Endothelial cell of umbilical vein (primary cell): ENCODE measurements at regions not wholly inside any gene's neighbourhood (a gene's known extent, or its start where the extent isn't known, plus 50 kb on each side); places are given as distances from the start of the nearest gene placed in this dataset.

Source experiments
- BruUV-seq: library from RNA; stranded (reverse); fragments of 400-500 nt; replicated peaks from 2 replicates; lab custom pipeline; 2021; lab: Mats Ljungman, UMichigan
- CTCF ChIA-PET: fragments of 300-600, 350-600 bp; sonication (Branson Sonifier 250); formaldehyde crosslinking; loops from one replicate; lab custom pipeline; 2021; ENCODE audit warnings: antibody characterized with exemption, inconsistent platforms; lab: Charles Lee
- POLR2A ChIA-PET: fragments of 300-600, 350-600 bp; sonication (Branson Sonifier 250); formaldehyde crosslinking; loops from one replicate; lab custom pipeline; 2021; ENCODE audit warnings: antibody characterized with exemption, inconsistent platforms; lab: Charles Lee
- DNase-seq: peaks from one replicate; pipeline ENCODE4 v3.0.0-alpha.2; 2011; ENCODE audit warnings: low read depth, low spot score
- FAIRE-seq: peaks from 2 replicates; lab custom pipeline; 2011; peaks lifted over from hg19 to GRCh38; lab: Jason Lieb, UNC
- H2AFZ ChIP-seq: 2 replicates; pipeline ENCODE4 v1.6.0; 2012; ENCODE audit warnings: low read depth, low read length, control low read depth, inconsistent platforms
- H3K27ac ChIP-seq: 2 replicates; pipeline ENCODE4 v1.5.1; 2011; ENCODE audit warnings: low read depth, mild to moderate bottlenecking, control low read depth, low read length, moderate library complexity; ENCODE audit not compliant: insufficient read depth
- H3K27me3 ChIP-seq, 2 experiments: 2 replicates each; pipeline versions ENCODE4 v1.6.0 to v1.6.1; 2011; ENCODE audit warnings: low read length in 2 of 2, mixed read lengths in 1 of 2; ENCODE audit not compliant: control insufficient read depth in 2 of 2, insufficient read depth in 2 of 2
- H3K36me3 ChIP-seq, 2 experiments: 2 replicates in 1 of 2; 3 replicates in 1 of 2; pipeline ENCODE4 v1.5.1; 2011; ENCODE audit warnings: low read length in 2 of 2, mild to moderate bottlenecking in 1 of 2, moderate library complexity in 1 of 2; ENCODE audit not compliant: control insufficient read depth in 2 of 2, insufficient read depth in 2 of 2; ENCODE audit errors: extremely low read depth in 1 of 2
- H3K4me1 ChIP-seq: 3 replicates; pipeline ENCODE4 v1.5.1; 2011; ENCODE audit warnings: mild to moderate bottlenecking, low read length; ENCODE audit not compliant: control insufficient read depth, insufficient read depth; ENCODE audit errors: extremely low read depth
- H3K4me2 ChIP-seq: 2 replicates; pipeline ENCODE4 v1.6.1; 2011; ENCODE audit warnings: low read length, control low read depth, mixed read lengths; ENCODE audit not compliant: insufficient read depth
- H3K4me3 ChIP-seq, 3 experiments: fragments of 200-600 bp in 1 of 3; sonication (generic), shearing (Covaris generic) in 1 of 3; replicated peaks in 1 of 3; 2 replicates each; pipeline ENCODE4 v1.5.1; 2011 to 2016; ENCODE audit warnings: control low read depth in 3 of 3, low read length in 3 of 3, mild to moderate bottlenecking in 2 of 3, inconsistent platforms in 1 of 3, low read depth in 1 of 3, moderate library complexity in 1 of 3; ENCODE audit not compliant: insufficient read depth in 1 of 3
- H3K79me2 ChIP-seq: 2 replicates; pipeline ENCODE4 v1.6.0; 2012; ENCODE audit warnings: low read length, inconsistent platforms; ENCODE audit not compliant: control insufficient read depth, insufficient read depth
- H3K9ac ChIP-seq: replicated peaks from 2 replicates; pipeline ENCODE3; 2011; ENCODE audit warnings: low read length, control low read depth; ENCODE audit not compliant: insufficient read depth; ENCODE audit errors: extremely low read depth
- H3K9me1 ChIP-seq: replicated peaks from 3 replicates; pipeline ENCODE4 v1.6.0; 2011; ENCODE audit warnings: mild to moderate bottlenecking, low read length; ENCODE audit not compliant: control insufficient read depth, insufficient read depth; ENCODE audit errors: extremely low read depth
- H3K9me3 ChIP-seq: replicated peaks from 2 replicates; pipeline ENCODE4 v1.5.1; 2012; ENCODE audit warnings: low read length, inconsistent platforms; ENCODE audit not compliant: control insufficient read depth, insufficient read depth
- H4K20me1 ChIP-seq: replicated peaks from 2 replicates; pipeline ENCODE3; 2011; ENCODE audit warnings: mild to moderate bottlenecking, low read length; ENCODE audit not compliant: control insufficient read depth, insufficient read depth; ENCODE audit errors: extremely low read depth
- CTCF ChIP-seq, 2 donors: IDR thresholded peaks; 1 replicate in 1 of 2; 2 replicates in 1 of 2; pipeline ENCODE4 v1.5.1; 2011; ENCODE audit warnings: low read length in 2 of 2, mild to moderate bottlenecking in 2 of 2, moderate library complexity in 2 of 2, control low read depth in 1 of 2, inconsistent platforms in 1 of 2, low read depth in 1 of 2; ENCODE audit not compliant: insufficient read depth in 1 of 2; ENCODE audit errors: extremely low read depth in 1 of 2
- MYC ChIP-seq: IDR thresholded peaks from one replicate; pipeline ENCODE4 v1.6.1; 2011; ENCODE audit warnings: mild to moderate bottlenecking, low read depth, low read length
- dilution Hi-C: fragments of 300-500 bp; cut with MboI; formaldehyde crosslinking; loops from one replicate; pipeline ENCODE4 v1.15.0; 2019; ENCODE audit warnings: low sequenced_read_pairs; ENCODE audit not compliant: extremely low pct_ligation_motif_present
- intact Hi-C: fragments of 100-400 bp; cut with micrococcal nuclease; formaldehyde crosslinking; loops from one replicate; pipeline ENCODE4 v1.10.0; 2022

- no peak for DNase-seq
- H3K4me1 ChIP-seq: no peaks in the 10 kb centered on the region
- no peak for FAIRE-seq
- H4K20me1 ChIP-seq: no peaks in the 10 kb centered on the region
- H3K79me2 ChIP-seq: no peaks in the 10 kb centered on the region
- H3K27ac ChIP-seq: no peak overlapping the region
- BruUV-seq: no TSS peak
- POLR2A ChIA-PET: no interaction called here
- H2AFZ ChIP-seq: no peak overlapping the region
- H3K9me1 ChIP-seq: no peaks in the 10 kb centered on the region
- H3K4me3 ChIP-seq: no peak overlapping the region
- intact Hi-C loops: no loop called here
- no peak for TF ChIP-seq CTCF (IDR thresholded peaks at IDR 0.05; ENCODE audit: extremely low read depth in 1 of 2, insufficient read depth in 1 of 2, low read depth in 1 of 2, low read length in 2 of 2)
- no peak overlapping the region for H3K4me2 ChIP-seq
- dilution Hi-C loops: no loop called here
- H3K9ac ChIP-seq: no peak overlapping the region
- CTCF ChIA-PET: interaction anchor here (2.0 kb wide), 1 partner anchor 25 kb away, joined by 4 read pairs; no protein-coding TSS in a partner anchor
- H3K9me3 ChIP-seq: no peaks in the 10 kb centered on the region
- H3K27me3 ChIP-seq: no peaks in the 10 kb centered on the region
- H3K36me3 ChIP-seq: no peaks in the 10 kb centered on the region
Measured at GRCh38 chr16:85227084-85227945, 115.0 kb upstream of the CIBAR2 start.

DNA sequence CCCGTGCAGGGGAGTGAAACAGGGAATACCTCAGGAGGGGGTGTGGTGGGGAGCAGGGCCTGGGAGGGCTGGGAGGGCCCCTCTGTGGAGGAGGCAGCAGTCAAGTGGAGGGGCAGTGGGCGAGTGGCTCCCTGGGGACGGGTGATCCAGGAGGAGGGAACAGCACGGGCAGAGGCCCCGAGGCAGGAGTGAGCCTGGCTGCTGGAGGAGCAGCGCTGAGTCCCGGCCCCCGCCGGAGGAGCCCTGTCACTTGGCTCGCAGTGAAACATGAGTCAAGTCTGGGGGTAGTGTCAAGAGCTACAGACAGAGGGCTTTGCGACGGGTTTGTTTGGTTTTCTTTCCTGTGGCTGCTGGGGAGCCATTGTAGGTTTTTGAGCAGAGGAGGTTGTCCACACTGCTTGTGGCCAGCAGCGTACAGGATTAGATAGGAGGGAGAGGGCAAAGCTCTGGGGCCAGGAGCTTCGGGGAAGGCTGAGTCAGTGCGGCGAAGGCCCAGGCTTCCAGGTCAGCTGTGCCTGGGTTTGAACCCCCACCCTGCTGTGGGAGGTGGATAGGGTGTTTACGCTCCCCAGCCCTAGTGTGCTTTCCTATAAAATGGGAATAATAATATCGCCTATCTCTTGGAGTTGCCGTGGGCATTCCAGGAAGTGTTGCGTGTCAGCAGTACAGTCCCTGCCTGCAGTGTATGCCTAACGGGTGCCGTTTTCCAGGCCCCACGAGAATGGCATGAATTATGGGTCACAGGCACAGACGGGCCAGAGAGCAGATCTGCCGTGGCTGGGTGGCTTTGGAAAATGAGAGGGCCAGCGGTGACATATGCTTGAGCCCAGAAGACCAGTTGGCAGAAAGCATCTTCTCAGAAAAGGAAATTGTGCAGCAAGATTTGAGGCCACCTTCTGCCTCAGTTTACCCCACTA lies 115.9 kb upstream of the CIBAR2 start:
- H3K4me2 ChIP-seq: no peak overlapping the region
- no TSS peak for BruUV-seq
- H3K36me3 ChIP-seq: no peaks in the 10 kb centered on the region
- intact Hi-C loops (no loop called here), dilution Hi-C loops (no loop called here)
- no peak overlapping the region for H3K9ac ChIP-seq
- H4K20me1 ChIP-seq: no peaks in the 10 kb centered on the region
- H3K79me2 ChIP-seq: no peaks in the 10 kb centered on the region
- no peak for DNase-seq
- no peak overlapping the region for H2AFZ ChIP-seq
- H3K4me1 ChIP-seq: no peaks in the 10 kb centered on the region
- H3K27me3 ChIP-seq: no peaks in the 10 kb centered on the region
- no peak overlapping the region for H3K4me3 ChIP-seq
- no peak for TF ChIP-seq MYC
- no peak for FAIRE-seq
- H3K27ac ChIP-seq: no peak overlapping the region
- H3K9me1 ChIP-seq: no peaks in the 10 kb centered on the region
- ChIA-PET POLR2A (no interaction called here), CTCF (no interaction called here)
- H3K9me3 ChIP-seq: no peaks in the 10 kb centered on the region
